Upper lobe of right lung (tissue), 1 donor: ENCODE measurements at regions not wholly inside any gene's neighbourhood (a gene's known extent, or its start where the extent isn't known, plus 50 kb on each side); places are given as distances from the start of the nearest gene placed in this dataset.

Source experiments
- ATAC-seq: fragments of 200-7000 bp; cut with Tn5 transposase; one replicate; pipeline ENCODE4 v1.9.1; 2020; ENCODE audit warnings: mild to moderate bottlenecking, moderate library complexity
- DNase-seq: peaks from one replicate; pipeline ENCODE4 v3.0.0-alpha.2; 2020
- H3K27ac ChIP-seq: fragments of 200-600 bp; one replicate; pipeline ENCODE4 v1.8.0; 2022
- H3K27me3 ChIP-seq: fragments of 200-600 bp; one replicate; pipeline ENCODE4 v1.8.0; 2022; ENCODE audit warnings: mild to moderate bottlenecking
- H3K36me3 ChIP-seq: fragments of 200-600 bp; one replicate; pipeline ENCODE4 v1.8.0; 2022
- H3K4me1 ChIP-seq: fragments of 200-600 bp; one replicate; pipeline ENCODE4 v1.8.0; 2022
- H3K4me3 ChIP-seq: fragments of 200-600 bp; one replicate; pipeline ENCODE4 v1.8.0; 2022; ENCODE audit warnings: mild to moderate bottlenecking
- H3K9me3 ChIP-seq: fragments of 200-600 bp; one replicate; pipeline ENCODE4 v1.8.0; 2022
- intact Hi-C: fragments of 100-400 bp; cut with DNase I; formaldehyde crosslinking; loops from one replicate; pipeline ENCODE4 v1.11.0; 2022
- TF ChIP-seq, protein P1 (sequence below): fragments of 200-600 bp; IDR thresholded peaks from one replicate; pipeline ENCODE4 v1.8.0; 2022; ENCODE audit warnings: antibody characterized with exemption
- donor health status: DM: no; HTN: yes; CAD: no; lungs with severe emphysema.

DNA sequence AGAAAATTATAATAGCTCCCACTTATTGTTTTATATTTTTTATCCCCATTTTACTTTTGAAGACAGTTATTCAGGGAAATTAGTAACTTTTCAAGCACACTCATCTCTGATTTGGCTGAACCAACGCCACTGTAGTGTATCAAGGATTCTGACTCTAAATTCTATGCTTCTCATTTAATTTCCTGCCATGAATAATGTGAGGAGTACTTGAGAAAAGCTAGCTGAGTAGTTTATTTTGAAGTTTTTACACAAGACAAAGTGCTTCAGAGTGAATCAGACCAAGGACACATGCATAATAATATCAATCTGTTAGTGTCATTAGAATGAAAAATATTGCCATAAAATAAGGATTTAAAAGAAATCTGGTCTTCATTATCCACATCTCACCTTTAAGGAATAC lies 329.9 kb downstream of the SLITRK6 start:
- TF ChIP-seq, protein P1, sequence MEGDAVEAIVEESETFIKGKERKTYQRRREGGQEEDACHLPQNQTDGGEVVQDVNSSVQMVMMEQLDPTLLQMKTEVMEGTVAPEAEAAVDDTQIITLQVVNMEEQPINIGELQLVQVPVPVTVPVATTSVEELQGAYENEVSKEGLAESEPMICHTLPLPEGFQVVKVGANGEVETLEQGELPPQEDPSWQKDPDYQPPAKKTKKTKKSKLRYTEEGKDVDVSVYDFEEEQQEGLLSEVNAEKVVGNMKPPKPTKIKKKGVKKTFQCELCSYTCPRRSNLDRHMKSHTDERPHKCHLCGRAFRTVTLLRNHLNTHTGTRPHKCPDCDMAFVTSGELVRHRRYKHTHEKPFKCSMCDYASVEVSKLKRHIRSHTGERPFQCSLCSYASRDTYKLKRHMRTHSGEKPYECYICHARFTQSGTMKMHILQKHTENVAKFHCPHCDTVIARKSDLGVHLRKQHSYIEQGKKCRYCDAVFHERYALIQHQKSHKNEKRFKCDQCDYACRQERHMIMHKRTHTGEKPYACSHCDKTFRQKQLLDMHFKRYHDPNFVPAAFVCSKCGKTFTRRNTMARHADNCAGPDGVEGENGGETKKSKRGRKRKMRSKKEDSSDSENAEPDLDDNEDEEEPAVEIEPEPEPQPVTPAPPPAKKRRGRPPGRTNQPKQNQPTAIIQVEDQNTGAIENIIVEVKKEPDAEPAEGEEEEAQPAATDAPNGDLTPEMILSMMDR, result no peak
- intact Hi-C loops, result no loop called here
- ATAC-seq, result no peak

DNA sequence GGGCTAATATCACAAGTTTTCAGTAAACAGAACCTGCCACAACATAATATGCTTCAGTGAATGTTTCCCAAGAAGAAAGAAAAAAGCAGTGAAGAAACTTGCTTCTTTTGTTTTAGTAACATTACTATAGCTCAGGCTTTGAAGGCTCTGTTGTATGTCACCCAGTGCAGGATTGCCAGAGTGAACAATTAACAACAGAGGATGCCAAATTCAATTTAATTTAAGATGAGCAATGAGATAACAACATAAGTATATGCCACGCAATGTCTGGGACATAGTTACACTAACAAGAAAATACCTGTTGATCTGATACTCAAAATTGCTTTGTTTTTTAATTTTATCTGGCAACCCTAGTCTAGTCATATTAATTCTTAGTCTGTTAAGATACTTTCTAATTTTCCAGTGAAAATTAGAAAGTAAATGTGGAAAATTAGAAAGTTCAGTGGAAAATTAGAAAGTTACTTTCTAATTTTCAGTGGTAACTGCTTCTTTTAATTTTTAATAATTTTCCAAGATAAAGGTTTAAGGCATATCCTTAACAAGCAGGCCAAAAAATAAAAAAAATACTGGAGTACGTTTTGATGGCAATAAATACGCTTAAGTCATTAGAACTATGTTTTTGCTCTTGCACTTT lies 336.3 kb downstream of the SLITRK6 start:
- no peak for DNase-seq
- Histone ChIP-seq H3K4me1 (no peaks in the 10 kb centered on the region), H3K27me3 (no peaks in the 10 kb centered on the region), H3K9me3 (no peaks in the 10 kb centered on the region), H3K27ac (no peak overlapping the region), H3K4me3 (no peak overlapping the region), H3K36me3 (no peaks in the 10 kb centered on the region)
- TF ChIP-seq, protein P1, result no peak
- no peak for ATAC-seq
- intact Hi-C loops, result no loop called here

More for the DNA sequence above, 329.9 kb downstream of the SLITRK6 start:
- no peaks in the 10 kb centered on the region for H3K36me3 ChIP-seq
- no peak overlapping the region for H3K4me3 ChIP-seq
- H3K9me3 ChIP-seq, result no peaks in the 10 kb centered on the region
- no peak overlapping the region for H3K27ac ChIP-seq
- no peaks in the 10 kb centered on the region for H3K27me3 ChIP-seq
- no peak for DNase-seq
- no peaks in the 10 kb centered on the region for H3K4me1 ChIP-seq

DNA sequence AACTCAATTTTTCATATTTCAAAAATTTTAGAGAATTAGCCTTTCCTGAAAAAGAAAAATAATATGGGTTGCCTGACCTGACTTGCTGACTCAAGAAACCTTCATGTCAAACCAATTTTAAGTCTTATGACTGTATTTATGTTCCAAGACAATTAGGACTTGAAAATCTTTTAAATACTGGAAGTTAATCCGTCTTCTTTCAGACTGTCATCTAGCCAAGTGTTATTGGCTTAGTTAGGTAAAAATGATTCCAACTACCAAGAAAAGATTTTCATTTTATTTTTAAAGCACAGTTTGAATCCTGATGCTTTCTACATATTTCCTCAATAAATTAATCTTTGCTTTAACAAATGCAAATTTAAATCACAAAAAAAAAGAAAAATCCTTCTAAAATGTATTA lies 337.6 kb downstream of the SLITRK6 start:
- no peak for ATAC-seq
- Histone ChIP-seq H3K4me1 (no peaks in the 10 kb centered on the region), H3K9me3 (no peaks in the 10 kb centered on the region), H3K27me3 (no peaks in the 10 kb centered on the region), H3K27ac (no peak overlapping the region), H3K36me3 (no peaks in the 10 kb centered on the region), H3K4me3 (no peak overlapping the region)
- TF ChIP-seq, protein P1, result no peak
- DNase-seq, result no peak
- intact Hi-C loops, result no loop called here

DNA sequence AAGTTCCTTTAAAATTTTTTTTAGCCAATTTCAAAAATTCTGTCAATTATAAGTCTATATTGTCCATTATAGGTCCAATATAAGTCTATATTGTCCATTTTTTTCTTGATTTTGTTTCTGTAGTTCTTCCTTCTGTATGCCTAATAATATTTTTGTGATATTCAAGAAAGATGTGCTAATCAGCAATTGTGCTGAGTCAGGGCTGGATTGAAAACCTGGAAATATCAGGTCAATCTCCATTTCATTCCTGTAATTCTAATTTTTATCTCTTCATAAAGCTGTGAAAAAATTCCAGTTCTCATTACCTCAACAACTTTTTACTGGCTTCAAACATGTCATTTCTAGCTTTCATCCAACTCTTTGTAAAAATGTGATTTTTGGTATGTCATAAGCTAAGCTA lies 353.7 kb downstream of the SLITRK6 start:
- Histone ChIP-seq H3K4me3 (no peak overlapping the region), H3K27me3 (no peaks in the 10 kb centered on the region), H3K36me3 (no peaks in the 10 kb centered on the region), H3K27ac (no peak overlapping the region), H3K4me1 (no peaks in the 10 kb centered on the region), H3K9me3 (no peaks in the 10 kb centered on the region)
- DNase-seq, result no peak
- TF ChIP-seq, protein P1, result no peak
- intact Hi-C loops, result no loop called here
- ATAC-seq, result no peak

DNA sequence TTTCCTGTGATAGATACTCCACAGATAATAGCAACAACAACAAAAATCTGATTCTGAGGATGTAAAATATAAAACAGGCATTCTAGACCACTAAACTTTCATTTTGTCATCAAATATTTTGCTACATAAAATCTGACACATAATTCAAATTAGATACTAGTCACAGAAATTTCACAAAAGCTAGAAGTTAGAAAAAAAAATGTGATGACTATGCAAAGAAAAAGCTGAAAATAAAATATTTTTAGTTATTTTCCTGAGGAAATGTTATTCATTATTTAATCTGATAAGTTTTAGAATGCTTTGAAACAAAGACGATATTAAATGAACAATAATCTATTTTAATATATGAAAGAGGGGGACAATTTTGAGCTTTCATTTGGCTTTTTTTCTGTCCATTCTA lies 357.2 kb downstream of the SLITRK6 start:
- no peak for ATAC-seq
- intact Hi-C loops, result no loop called here
- TF ChIP-seq, protein P1, result no peak

DNA sequence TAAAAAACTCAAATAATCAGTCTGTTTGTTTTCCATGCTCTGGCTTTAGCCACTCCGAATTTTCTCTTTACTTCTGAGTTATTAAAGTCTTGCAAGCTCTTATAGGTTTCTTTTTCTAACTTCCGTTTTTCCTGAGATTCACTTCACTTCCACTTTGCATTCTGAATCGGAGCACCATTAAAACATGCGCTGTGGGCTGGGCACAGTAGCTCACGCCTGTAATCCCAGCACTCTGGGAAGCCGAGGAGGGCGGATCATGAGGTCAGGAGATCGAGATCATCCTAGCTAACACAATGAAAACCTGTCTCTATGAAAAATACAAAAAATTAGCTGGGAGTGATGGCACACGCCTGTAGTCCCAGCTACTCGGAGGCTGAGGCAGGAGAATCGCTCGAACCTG lies 357.9 kb downstream of the SLITRK6 start:
- DNase-seq (no peak), ATAC-seq (no peak)
- Histone ChIP-seq H3K27ac (no peak overlapping the region), H3K4me3 (no peak overlapping the region), H3K9me3 (no peaks in the 10 kb centered on the region), H3K4me1 (no peaks in the 10 kb centered on the region), H3K36me3 (no peaks in the 10 kb centered on the region), H3K27me3 (no peaks in the 10 kb centered on the region)
- intact Hi-C loops, result no loop called here
- TF ChIP-seq, protein P1, result no peak

More for the DNA sequence above, 357.2 kb downstream of the SLITRK6 start:
- DNase-seq, result no peak
- no peak overlapping the region for H3K27ac ChIP-seq
- no peaks in the 10 kb centered on the region for H3K36me3 ChIP-seq
- H3K27me3 ChIP-seq, result no peaks in the 10 kb centered on the region
- H3K4me3 ChIP-seq, result no peak overlapping the region
- no peaks in the 10 kb centered on the region for H3K4me1 ChIP-seq
- no peaks in the 10 kb centered on the region for H3K9me3 ChIP-seq
